A549 (cell line): ENCODE measurements at regions not wholly inside any gene's neighbourhood (a gene's known extent, or its start where the extent isn't known, plus 50 kb on each side); places are given as distances from the start of the nearest gene placed in this dataset.

ENCODE experiments used
- ATAC-seq, 2 experiments: fragments of 200-7000 bp in 1 of 2; fragments of >200 bp in 1 of 2; cut with Nextera tagmentation in 1 of 2; cut with Tn5 transposase in 1 of 2; 3 replicates each; pipeline versions ENCODE4 v1.8.0 to v1.9.1; 2018 to 2020; ENCODE audit warnings: mild to moderate bottlenecking in 1 of 2, moderate library complexity in 1 of 2
- CTCF ChIA-PET: fragments of 300-600 bp; sonication (Branson Sonifier 250); formaldehyde crosslinking; extraction: SDS; loops from one replicate; lab custom pipeline; 2021; ENCODE audit warnings: antibody characterized with exemption, inconsistent platforms; lab: Yijun Ruan, JAX
- POLR2A ChIA-PET: fragments of 350-600 bp; formaldehyde crosslinking; extraction: SDS; loops from one replicate; lab custom pipeline; 2021; ENCODE audit warnings: antibody characterized with exemption, inconsistent platforms; lab: Yijun Ruan, JAX
- DNase-seq, 2 experiments: peaks; one replicate each; pipeline versions ENCODE4 v3.0.0 to v3.0.0-alpha.2; 2011 to 2016; ENCODE audit warnings: low read depth in 1 of 2, low spot score in 1 of 2
- FAIRE-seq: peaks from 2 replicates; lab custom pipeline; 2011; peaks lifted over from hg19 to GRCh38; lab: Jason Lieb, UNC
- H3K27ac ChIP-seq, 2 experiments: fragments of >200 bp; sonication (Bioruptor Twin); formaldehyde crosslinking; 3 replicates each; pipeline ENCODE4 v1.5.1; 2016 to 2017
- H3K4me1 ChIP-seq: fragments of >200 bp; sonication (Bioruptor Twin); formaldehyde crosslinking; 3 replicates; pipeline ENCODE4 v1.6.1; 2016
- H3K4me2 ChIP-seq: fragments of >200 bp; sonication (Bioruptor Twin); formaldehyde crosslinking; 3 replicates; pipeline ENCODE4 v1.6.1; 2016
- H3K4me3 ChIP-seq: fragments of >200 bp; sonication (Bioruptor Twin); formaldehyde crosslinking; 3 replicates; pipeline ENCODE4 v1.5.1; 2016
- H3K9me3 ChIP-seq: fragments of >200 bp; sonication (Bioruptor Twin); formaldehyde crosslinking; 3 replicates; pipeline ENCODE4 v1.6.1; 2016
- CEBPB ChIP-seq, 2 experiments: fragments of >200 bp in 1 of 2; sonication (Bioruptor Twin) in 1 of 2; formaldehyde crosslinking in 1 of 2; IDR thresholded peaks; 2 replicates each; pipeline ENCODE4 v1.6.1; 2012 to 2016
- CHD2 ChIP-seq: fragments of 150-350 bp; IDR thresholded peaks from 2 replicates; pipeline ENCODE4 v1.6.1; 2014; ENCODE audit warnings: low read length; ENCODE audit not compliant: partially characterized antibody
- EHF ChIP-seq: fragments of 250-450 bp; sonication (Bioruptor Pico); IDR thresholded peaks from 2 replicates; pipeline ENCODE4 v1.5.0; 2020; ENCODE audit warnings: mild to moderate bottlenecking
- EHMT2 ChIP-seq: fragments of 200-600 bp; sonication (generic); IDR thresholded peaks from 2 replicates; pipeline ENCODE4 v1.6.1; 2016; ENCODE audit warnings: antibody characterized with exemption, low read depth, mild to moderate bottlenecking, moderate library complexity
- EP300 ChIP-seq, 2 experiments: fragments of >200 bp; sonication (Bioruptor Twin); formaldehyde crosslinking; IDR thresholded peaks; 2 replicates in 1 of 2; 3 replicates in 1 of 2; pipeline ENCODE4 v1.6.1; 2016 to 2017
- FOSB ChIP-seq: fragments of 250-450 bp; sonication (Bioruptor Pico); IDR thresholded peaks from 2 replicates; pipeline ENCODE4 v1.5.0; 2020; ENCODE audit warnings: mild to moderate bottlenecking, moderate library complexity
- FOSL2 ChIP-seq, 2 experiments: fragments of 450-650 bp in 1 of 2; fragments of >200 bp in 1 of 2; sonication (Bioruptor Twin) in 1 of 2; formaldehyde crosslinking; IDR thresholded peaks; 2 replicates each; pipeline versions ENCODE4 v1.5.0 to v1.6.1; 2016 to 2020; ENCODE audit warnings: mild to moderate bottlenecking in 1 of 2, moderate library complexity in 1 of 2
- GATA3 ChIP-seq: IDR thresholded peaks from 2 replicates; pipeline ENCODE4 v1.6.1; 2012; ENCODE audit warnings: borderline replicate concordance
- HES2 ChIP-seq: fragments of >200 bp; sonication (Bioruptor Twin); formaldehyde crosslinking; IDR thresholded peaks from 2 replicates; pipeline ENCODE4 v1.6.1; 2016
- HOXA7 ChIP-seq: fragments of 250-450 bp; sonication (Bioruptor Pico); IDR thresholded peaks from 2 replicates; pipeline ENCODE4 v1.5.0; 2020; ENCODE audit warnings: mild to moderate bottlenecking, moderate library complexity
- HOXB13 ChIP-seq: fragments of 250-450 bp; sonication (Bioruptor Pico); IDR thresholded peaks from 2 replicates; pipeline ENCODE4 v1.5.0; 2020; ENCODE audit warnings: low read depth, mild to moderate bottlenecking, moderate library complexity
- HOXB5 ChIP-seq: fragments of 250-450 bp; sonication (Bioruptor Pico); IDR thresholded peaks from 2 replicates; pipeline ENCODE4 v1.5.0; 2020; ENCODE audit warnings: mild to moderate bottlenecking, moderate library complexity
- KDM1A ChIP-seq: fragments of 200-600 bp; sonication (generic); IDR thresholded peaks from 2 replicates; pipeline ENCODE4 v1.6.1; 2016; ENCODE audit warnings: low read depth, mild to moderate bottlenecking
- MAFK ChIP-seq: fragments of 450-650 bp; IDR thresholded peaks from 2 replicates; pipeline ENCODE4 v1.6.1; 2014; ENCODE audit not compliant: partially characterized antibody
- MYC ChIP-seq: IDR thresholded peaks from 2 replicates; pipeline ENCODE4 v1.6.1; 2012; ENCODE audit warnings: mild to moderate bottlenecking, inconsistent platforms, low read length, improper control_type of control experiment, borderline replicate concordance
- PHF8 ChIP-seq: fragments of 200-600 bp; sonication (generic); IDR thresholded peaks from 2 replicates; pipeline ENCODE4 v1.6.1; 2016; ENCODE audit warnings: low read depth, mild to moderate bottlenecking, antibody characterized with exemption, moderate library complexity, borderline replicate concordance
- RAD21 ChIP-seq, 2 experiments: fragments of >200 bp in 1 of 2; sonication (Bioruptor Twin) in 1 of 2; formaldehyde crosslinking in 1 of 2; IDR thresholded peaks in 1 of 2; conservative IDR thresholded peaks in 1 of 2; 2 replicates in 1 of 2; 3 replicates in 1 of 2; pipeline ENCODE4 v1.6.1; 2012 to 2018; ENCODE audit warnings: inconsistent platforms in 1 of 2
- RARB ChIP-seq: fragments of 250-450 bp; sonication (Bioruptor Pico); IDR thresholded peaks from 2 replicates; pipeline ENCODE4 v1.8.0; 2021; ENCODE audit warnings: mild to moderate bottlenecking, moderate library complexity
- RNF2 ChIP-seq: fragments of 200-600 bp; sonication (generic); IDR thresholded peaks from 2 replicates; pipeline ENCODE4 v1.6.1; 2016; ENCODE audit warnings: low read depth, mild to moderate bottlenecking, antibody characterized with exemption, moderate library complexity, borderline replicate concordance
- SMC3 ChIP-seq: fragments of >200 bp; sonication (Bioruptor Twin); formaldehyde crosslinking; IDR thresholded peaks from 3 replicates; pipeline ENCODE4 v1.6.1; 2018; ENCODE audit warnings: inconsistent platforms
- SREBF2 ChIP-seq: fragments of 450-650 bp; IDR thresholded peaks from 2 replicates; pipeline ENCODE4 v1.6.1; 2014; ENCODE audit warnings: mild to moderate bottlenecking, moderate library complexity
- TP53 ChIP-seq: fragments of 250-450 bp; sonication (Bioruptor Pico); IDR thresholded peaks from 2 replicates; pipeline ENCODE4 v1.5.0; 2021; ENCODE audit warnings: mild to moderate bottlenecking, moderate library complexity
- ZFP36 ChIP-seq: fragments of 450-650 bp; IDR thresholded peaks from 2 replicates; pipeline ENCODE4 v1.6.1; 2014; ENCODE audit warnings: borderline replicate concordance; ENCODE audit not compliant: partially characterized antibody
- WGBS: methylation state at CpG from one replicate; pipeline ENCODE4 v1.1.6; 2017; ENCODE audit errors: missing lambda C conversion rate; 5-methylcytosine and 5-hydroxymethylcytosine counted together
- TF ChIP-seq, protein P1 (sequence below): IDR thresholded peaks from 2 replicates; pipeline ENCODE4 v1.6.1; 2012
- TF ChIP-seq, protein P2 (sequence below): fragments of 250-450 bp; sonication (Bioruptor Pico); IDR thresholded peaks from 2 replicates; pipeline ENCODE4 v1.5.0; 2020; ENCODE audit warnings: low read depth, mild to moderate bottlenecking, moderate library complexity
- TF ChIP-seq, protein P3 (sequence below): fragments of 250-450 bp; sonication (Bioruptor Pico); IDR thresholded peaks from 2 replicates; pipeline ENCODE4 v1.5.0; 2021; ENCODE audit warnings: mild to moderate bottlenecking, moderate library complexity, borderline replicate concordance

- TF ChIP-seq, protein P1, sequence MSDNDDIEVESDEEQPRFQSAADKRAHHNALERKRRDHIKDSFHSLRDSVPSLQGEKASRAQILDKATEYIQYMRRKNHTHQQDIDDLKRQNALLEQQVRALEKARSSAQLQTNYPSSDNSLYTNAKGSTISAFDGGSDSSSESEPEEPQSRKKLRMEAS = peak; percentile 75
- TF ChIP-seq ZFP36 (no peak), HOXB13 (CRISPR knock-in tag) (peak; percentile 83; the same call in 1 of the 2 replicates), KDM1A (no peak), MAFK (peak; percentile 75), FOSB (no peak), TP53 (no peak), SREBF2 (no peak), FOSL2 (IDR thresholded peaks at IDR 0.05) (peak; percentile 94), FOSL2 (CRISPR knock-in tag; IDR thresholded peaks at IDR 0.05) (peak; percentile 97), CHD2 (no peak), HOXB5 (CRISPR knock-in tag) (0 out of 2 replicates have a peak, but pooled peaks have one; percentile 57), HES2 (0 out of 2 replicates have a peak, but pooled peaks have one; percentile 20), CEBPB (IDR thresholded peaks at IDR 0.05) (peak; percentile 30 to 88; a peak in 3 of 4 replicates), EP300 (IDR thresholded peaks at IDR 0.05) (peak; percentile 82 to 93; a peak in 4 of 5 replicates), RARB (CRISPR knock-in tag) (0 out of 2 replicates have a peak, but pooled peaks have one; percentile 19), GATA3 (peak; percentile 95), RAD21 (conservative IDR thresholded peaks at IDR 0.05 in 1 of 2, IDR thresholded peaks at IDR 0.05 in 1 of 2) (peak; percentile 49 to 66), SMC3 (peak; percentile 45)
- TF ChIP-seq, protein P2, sequence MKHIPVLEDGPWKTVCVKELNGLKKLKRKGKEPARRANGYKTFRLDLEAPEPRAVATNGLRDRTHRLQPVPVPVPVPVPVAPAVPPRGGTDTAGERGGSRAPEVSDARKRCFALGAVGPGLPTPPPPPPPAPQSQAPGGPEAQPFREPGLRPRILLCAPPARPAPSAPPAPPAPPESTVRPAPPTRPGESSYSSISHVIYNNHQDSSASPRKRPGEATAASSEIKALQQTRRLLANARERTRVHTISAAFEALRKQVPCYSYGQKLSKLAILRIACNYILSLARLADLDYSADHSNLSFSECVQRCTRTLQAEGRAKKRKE = no peak
These were observed 592.0 kb upstream of the WWC1 start (continued) for GRCh38 chr5:167699432-167699831.

GRCh38 chr5:167701051-167701450 lies 590.4 kb upstream of the WWC1 start:
- CTCF ChIA-PET = interaction anchor here (1.2 to 1.8 kb wide), 3 partner anchors 21 to 33 kb away, joined by 3 to 5 read pairs (median 4); no protein-coding TSS in a partner anchor
- peak overlapping the region; percentile 86 to 92; a peak in 5 of 6 replicates for H3K27ac ChIP-seq
- no peaks in the 10 kb centered on the region for H3K9me3 ChIP-seq
- WGBS = 88% methylated on average over 1 of the region's 1 CpG
- ATAC-seq (no peak), DNase-seq (no peak), FAIRE-seq (no peak)
- H3K4me3 ChIP-seq = no peak overlapping the region
- peaks cover 34% of the 10 kb centered on the region for H3K4me1 ChIP-seq
- no peak overlapping the region for H3K4me2 ChIP-seq
- no peak for TF ChIP-seq PHF8
- no peak for TF ChIP-seq MYC
- peak; percentile 64 for TF ChIP-seq MAFK
- TF ChIP-seq EHF = no peak
- TF ChIP-seq HOXA7 (CRISPR knock-in tag) = no peak
- TF ChIP-seq EHMT2 = no peak
- POLR2A ChIA-PET = interaction anchor here (0.5 to 0.6 kb wide), 2 partner anchors 11 to 44 kb away, joined by 3 to 4 read pairs; no protein-coding TSS in a partner anchor

DNA sequence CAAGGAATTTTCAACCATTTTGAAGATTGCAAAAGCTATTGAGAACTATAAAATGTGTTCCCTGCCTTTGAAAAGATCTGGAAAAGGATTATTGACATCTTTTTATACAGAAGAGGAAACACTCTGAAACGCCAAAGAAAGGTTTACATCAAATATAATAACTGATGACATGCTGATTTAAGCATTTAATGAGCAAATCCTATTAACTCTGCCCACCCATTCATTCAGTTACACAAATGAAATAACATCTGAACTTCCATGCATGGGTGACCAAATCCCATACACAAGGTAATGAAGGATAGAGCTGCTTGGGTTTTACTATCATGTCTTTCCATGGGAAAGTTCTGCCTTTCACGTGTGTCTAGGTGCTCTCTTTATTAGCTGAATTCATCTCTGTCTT lies 589.4 kb upstream of the WWC1 start:
- Histone ChIP-seq H3K4me1 (peaks cover 34% of the 10 kb centered on the region), H3K4me2 (no peak overlapping the region), H3K9me3 (no peaks in the 10 kb centered on the region), H3K27ac (peak overlapping the region; percentile 1 to 65; a peak in 3 of 6 replicates), H3K4me3 (no peak overlapping the region)
- no peak for DNase-seq
- no peak for TF ChIP-seq GATA3
- TF ChIP-seq HES2 = no peak
- no peak for TF ChIP-seq SREBF2
- TF ChIP-seq, protein P1 = no peak
- TF ChIP-seq HOXA7 (CRISPR knock-in tag) = no peak
- no peak for TF ChIP-seq CEBPB (IDR thresholded peaks at IDR 0.05)
- TF ChIP-seq, protein P3, sequence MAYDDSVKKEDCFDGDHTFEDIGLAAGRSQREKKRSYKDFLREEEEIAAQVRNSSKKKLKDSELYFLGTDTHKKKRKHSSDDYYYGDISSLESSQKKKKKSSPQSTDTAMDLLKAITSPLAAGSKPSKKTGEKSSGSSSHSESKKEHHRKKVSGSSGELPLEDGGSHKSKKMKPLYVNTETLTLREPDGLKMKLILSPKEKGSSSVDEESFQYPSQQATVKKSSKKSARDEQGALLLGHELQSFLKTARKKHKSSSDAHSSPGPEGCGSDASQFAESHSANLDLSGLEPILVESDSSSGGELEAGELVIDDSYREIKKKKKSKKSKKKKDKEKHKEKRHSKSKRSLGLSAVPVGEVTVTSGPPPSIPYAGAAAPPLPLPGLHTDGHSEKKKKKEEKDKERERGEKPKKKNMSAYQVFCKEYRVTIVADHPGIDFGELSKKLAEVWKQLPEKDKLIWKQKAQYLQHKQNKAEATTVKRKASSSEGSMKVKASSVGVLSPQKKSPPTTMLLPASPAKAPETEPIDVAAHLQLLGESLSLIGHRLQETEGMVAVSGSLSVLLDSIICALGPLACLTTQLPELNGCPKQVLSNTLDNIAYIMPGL = no peak
- no peak for TF ChIP-seq RNF2
- TF ChIP-seq FOSB = no peak
- no peak for TF ChIP-seq KDM1A
- FAIRE-seq = no peak
- 43% methylated on average over 2 of the region's 2 CpGs for WGBS
- ChIA-PET POLR2A (no interaction called here), CTCF (no interaction called here)
- no peak for ATAC-seq
